COR-L47 (cell line): ENCODE measurements at regions not wholly inside any gene's neighbourhood (a gene's known extent, or its start where the extent isn't known, plus 50 kb on each side); places are given as distances from the start of the nearest gene placed in this dataset.

ENCODE experiments used
- DNase-seq: peaks from one replicate; lab custom pipeline; 2025; lab: John Stamatoyannopoulos, UW

GRCh38 chr4:135605076-135605475 is 1403.5 kb upstream of the PABPC4L start:
- DNase-seq = no peak

- DNase-seq = no peak
Measured at GRCh38 chr4:135604531-135604930, 1402.9 kb upstream of the PABPC4L start.

- no peak for DNase-seq
Measured at GRCh38 chr4:135601351-135601750, 1399.8 kb upstream of the PABPC4L start.

- DNase-seq = no peak
Measured at GRCh38 chr4:135598151-135598550, 1396.6 kb upstream of the PABPC4L start.

GRCh38 chr4:135594521-135594920 is 1392.9 kb upstream of the PABPC4L start:
- DNase-seq = no peak

- DNase-seq = no peak
Measured at GRCh38 chr4:135575041-135575440, 1373.5 kb upstream of the PABPC4L start.

GRCh38 chr4:135573251-135573650 is 1371.7 kb upstream of the PABPC4L start:
- DNase-seq = no peak

- no peak for DNase-seq
Measured at GRCh38 chr4:135564090-135564489, 1362.5 kb upstream of the PABPC4L start.

GRCh38 chr4:135553213-135553612 is 1351.6 kb upstream of the PABPC4L start:
- no peak for DNase-seq

- no peak for DNase-seq
Measured at GRCh38 chr4:135552131-135552530, 1350.5 kb upstream of the PABPC4L start.

GRCh38 chr4:135548711-135549110 is 1347.1 kb upstream of the PABPC4L start:
- no peak for DNase-seq

- DNase-seq = no peak
Measured at GRCh38 chr4:135545616-135546317, 1344.2 kb upstream of the PABPC4L start.

- DNase-seq = no peak
Measured at GRCh38 chr4:135538698-135539097, 1337.1 kb upstream of the PABPC4L start.

- DNase-seq = no peak
Measured at GRCh38 chr4:135533053-135533452, 1331.5 kb upstream of the PABPC4L start.

- no peak for DNase-seq
Measured at GRCh38 chr4:135532132-135532531, 1330.5 kb upstream of the PABPC4L start.

- DNase-seq = no peak
Measured at GRCh38 chr4:135515295-135515694, 1313.7 kb upstream of the PABPC4L start.

- DNase-seq = no peak
Measured at GRCh38 chr4:135510582-135510981, 1309.0 kb upstream of the PABPC4L start.

GRCh38 chr4:135508006-135508714 is 1306.6 kb upstream of the PABPC4L start:
- no peak for DNase-seq

- DNase-seq = no peak
Measured at GRCh38 chr4:135497563-135498152, 1296.1 kb upstream of the PABPC4L start.

GRCh38 chr4:135492439-135492838 is 1290.8 kb upstream of the PABPC4L start:
- DNase-seq = no peak

GRCh38 chr4:135485371-135485770 is 1283.8 kb upstream of the PABPC4L start:
- no peak for DNase-seq

- DNase-seq = no peak
Measured at GRCh38 chr4:135476272-135476671, 1274.7 kb upstream of the PABPC4L start.

- DNase-seq = no peak
Measured at GRCh38 chr4:135464311-135464710, 1262.7 kb upstream of the PABPC4L start.
